ENCODE measurements at regions not wholly inside any gene's neighbourhood (a gene's known extent, or its start where the extent isn't known, plus 50 kb on each side); places are given as distances from the start of the nearest gene placed in this dataset.

DNA sequence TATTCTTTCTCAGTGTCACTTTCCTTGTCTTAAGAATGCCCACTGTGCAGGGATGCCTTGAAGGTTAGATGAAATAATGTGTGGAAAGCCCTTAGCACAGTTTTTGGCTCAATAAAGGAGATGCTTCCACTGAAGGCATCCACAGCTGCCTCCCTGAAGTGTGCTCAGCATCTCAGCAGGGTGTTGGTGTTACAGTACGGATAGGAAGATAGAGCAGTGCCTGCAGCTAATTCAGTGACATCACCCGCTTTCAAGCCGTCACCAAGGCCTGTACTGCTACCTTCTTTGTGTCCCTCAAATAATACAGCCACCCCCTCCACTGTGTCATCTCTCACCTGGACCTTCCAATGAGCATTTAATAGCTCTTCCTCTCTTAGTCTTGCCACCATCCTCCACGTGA lies 59.0 kb downstream of the NDUFS5 start:
- DNase-seq: no peak
- 67 to 69% methylated on average over 4 of the region's 4 CpGs for WGBS, 2 donors
- TF ChIP-seq POLR2AphosphoS5 (IDR thresholded peaks at IDR 0.05) (no peak), EP300 (IDR thresholded peaks at IDR 0.05) (no peak), POLR2A (IDR thresholded peaks at IDR 0.05) (no peak)
- TF ChIP-seq, protein P1, sequence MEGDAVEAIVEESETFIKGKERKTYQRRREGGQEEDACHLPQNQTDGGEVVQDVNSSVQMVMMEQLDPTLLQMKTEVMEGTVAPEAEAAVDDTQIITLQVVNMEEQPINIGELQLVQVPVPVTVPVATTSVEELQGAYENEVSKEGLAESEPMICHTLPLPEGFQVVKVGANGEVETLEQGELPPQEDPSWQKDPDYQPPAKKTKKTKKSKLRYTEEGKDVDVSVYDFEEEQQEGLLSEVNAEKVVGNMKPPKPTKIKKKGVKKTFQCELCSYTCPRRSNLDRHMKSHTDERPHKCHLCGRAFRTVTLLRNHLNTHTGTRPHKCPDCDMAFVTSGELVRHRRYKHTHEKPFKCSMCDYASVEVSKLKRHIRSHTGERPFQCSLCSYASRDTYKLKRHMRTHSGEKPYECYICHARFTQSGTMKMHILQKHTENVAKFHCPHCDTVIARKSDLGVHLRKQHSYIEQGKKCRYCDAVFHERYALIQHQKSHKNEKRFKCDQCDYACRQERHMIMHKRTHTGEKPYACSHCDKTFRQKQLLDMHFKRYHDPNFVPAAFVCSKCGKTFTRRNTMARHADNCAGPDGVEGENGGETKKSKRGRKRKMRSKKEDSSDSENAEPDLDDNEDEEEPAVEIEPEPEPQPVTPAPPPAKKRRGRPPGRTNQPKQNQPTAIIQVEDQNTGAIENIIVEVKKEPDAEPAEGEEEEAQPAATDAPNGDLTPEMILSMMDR (IDR thresholded peaks at IDR 0.05): no peak
- Histone ChIP-seq H3K4me1 (peaks cover 0 to 46% (median 35%) of the 10 kb centered on the region in 4 donors), H3K36me3 (no peaks in the 10 kb centered on the region), H3K27ac (no peak overlapping the region), H3K9me3 (no peaks in the 10 kb centered on the region), H3K27me3 (peaks cover 0 to 29% (median 20%) of the 10 kb centered on the region in 3 donors), H3K4me3 (no peak overlapping the region)
- intact Hi-C loops (cut with DNase I): no loop called here

DNA sequence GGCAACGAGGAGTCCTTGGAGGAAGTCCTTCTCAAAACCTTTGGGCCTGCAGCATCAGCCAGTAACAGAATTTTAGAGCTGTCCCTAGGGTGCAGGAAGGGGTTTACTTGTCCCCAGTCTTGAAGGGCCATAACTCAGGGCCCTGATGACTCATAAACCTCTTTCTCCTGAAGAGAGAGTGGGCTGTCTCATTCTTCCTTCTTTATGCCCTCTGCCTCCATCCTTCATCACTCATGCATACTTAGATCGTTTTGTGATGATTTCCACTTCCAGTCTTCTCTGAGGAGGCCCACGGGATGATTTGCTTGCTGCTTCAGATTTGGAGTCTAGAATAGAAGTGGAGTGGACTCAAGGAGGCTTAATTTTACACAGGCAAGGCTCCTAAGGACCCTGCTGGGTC lies 60.2 kb downstream of the NDUFS5 start:
- 45 to 58% methylated on average over 3 of the region's 3 CpGs for WGBS, 2 donors
- no peak for TF ChIP-seq POLR2AphosphoS5 (IDR thresholded peaks at IDR 0.05)
- TF ChIP-seq POLR2A (IDR thresholded peaks at IDR 0.05): no peak
- TF ChIP-seq, protein P1 (IDR thresholded peaks at IDR 0.05): no peak
- H3K4me3 ChIP-seq: no peak overlapping the region
- H3K36me3 ChIP-seq: no peaks in the 10 kb centered on the region
- H3K9me3 ChIP-seq: no peaks in the 10 kb centered on the region
- intact Hi-C loops (cut with DNase I): no loop called here
- H3K27me3 ChIP-seq: peaks cover 0 to 20% (median 17%) of the 10 kb centered on the region in 3 donors
- peak overlapping the region; percentile 13 to 72 (median 56) for H3K27ac ChIP-seq
- DNase-seq: no peak
- peaks cover 0 to 42% (median 31%) of the 10 kb centered on the region in 4 donors for H3K4me1 ChIP-seq

DNA sequence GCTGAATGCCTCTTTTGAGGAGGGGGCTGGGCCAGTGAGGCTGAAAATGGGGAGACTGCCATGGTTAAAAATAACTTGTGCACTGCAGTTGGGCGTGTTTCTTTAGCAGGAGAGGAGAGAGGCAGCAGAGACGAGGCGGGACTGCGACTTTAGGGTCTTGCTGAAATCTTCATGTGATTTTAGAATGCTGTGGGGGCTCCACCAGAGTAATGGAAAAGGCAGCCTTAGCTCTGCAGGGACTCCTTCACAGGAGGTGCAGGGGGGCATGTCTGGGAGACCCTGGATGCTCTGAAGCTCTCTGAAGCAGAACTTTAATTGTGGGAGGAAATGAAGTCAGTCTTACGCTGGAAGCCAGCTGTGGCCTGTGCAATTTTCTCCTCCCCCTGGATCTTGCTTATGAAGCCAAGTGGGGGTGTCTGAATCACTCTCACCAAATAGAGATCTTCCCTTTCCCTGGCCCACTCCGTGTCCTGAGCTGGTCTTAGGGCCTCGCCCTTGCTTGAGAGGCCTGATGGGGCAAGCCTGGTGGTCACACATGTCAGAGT lies 60.8 kb downstream of the NDUFS5 start:
- H3K36me3 ChIP-seq: no peaks in the 10 kb centered on the region
- intact Hi-C loops (cut with DNase I): no loop called here
- H3K4me1 ChIP-seq: peaks cover 0 to 39% (median 25%) of the 10 kb centered on the region in 4 donors
- H3K27ac ChIP-seq: peak overlapping the region; percentile 13 to 72 (median 56)
- no peak overlapping the region for H3K4me3 ChIP-seq
- H3K27me3 ChIP-seq: peaks cover 0 to 15% (median 12%) of the 10 kb centered on the region in 3 donors
- TF ChIP-seq, protein P1 (IDR thresholded peaks at IDR 0.05): no peak
- peak in 1 of 4 donors; percentile 11 for TF ChIP-seq POLR2AphosphoS5 (IDR thresholded peaks at IDR 0.05)
- TF ChIP-seq EP300 (IDR thresholded peaks at IDR 0.05): no peak
- TF ChIP-seq POLR2A (IDR thresholded peaks at IDR 0.05): no peak
- DNase-seq: peak; percentile 81
- 64 to 79% methylated on average over 7 of the region's 7 CpGs for WGBS, 2 donors
- H3K9me3 ChIP-seq: no peaks in the 10 kb centered on the region

DNA sequence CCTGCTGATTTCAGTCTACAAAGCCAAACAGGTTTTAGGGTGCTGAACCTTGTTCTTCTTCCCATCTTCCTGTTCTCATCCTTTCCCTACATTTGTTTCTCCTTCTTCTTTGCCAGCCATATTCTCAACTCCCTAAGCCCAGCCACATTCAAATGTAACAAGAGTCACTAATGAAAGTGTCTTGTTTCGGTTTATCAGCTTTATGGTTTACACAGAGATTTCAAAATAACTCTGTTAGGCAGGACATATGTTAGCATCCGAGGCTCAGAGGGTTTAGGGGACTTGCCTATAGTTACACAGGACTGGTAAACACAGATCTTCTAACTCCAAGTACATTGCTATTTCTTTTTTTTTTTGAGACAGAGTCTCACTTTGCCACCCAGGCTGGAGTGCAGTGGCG lies 61.3 kb downstream of the NDUFS5 start:
- H3K9me3 ChIP-seq: no peaks in the 10 kb centered on the region
- 79 to 82% methylated on average over 3 of the region's 3 CpGs for WGBS, 2 donors
- no peak for TF ChIP-seq POLR2A (IDR thresholded peaks at IDR 0.05)
- H3K4me1 ChIP-seq: peaks cover 0 to 34% (median 20%) of the 10 kb centered on the region in 4 donors
- H3K36me3 ChIP-seq: no peaks in the 10 kb centered on the region
- no peak for DNase-seq
- intact Hi-C loops (cut with DNase I): no loop called here
- H3K27ac ChIP-seq: peak overlapping the region; percentile 13 to 72 (median 56)
- no peak overlapping the region for H3K4me3 ChIP-seq
- H3K27me3 ChIP-seq: peaks cover 0 to 10% (median 7%) of the 10 kb centered on the region in 3 donors

DNA sequence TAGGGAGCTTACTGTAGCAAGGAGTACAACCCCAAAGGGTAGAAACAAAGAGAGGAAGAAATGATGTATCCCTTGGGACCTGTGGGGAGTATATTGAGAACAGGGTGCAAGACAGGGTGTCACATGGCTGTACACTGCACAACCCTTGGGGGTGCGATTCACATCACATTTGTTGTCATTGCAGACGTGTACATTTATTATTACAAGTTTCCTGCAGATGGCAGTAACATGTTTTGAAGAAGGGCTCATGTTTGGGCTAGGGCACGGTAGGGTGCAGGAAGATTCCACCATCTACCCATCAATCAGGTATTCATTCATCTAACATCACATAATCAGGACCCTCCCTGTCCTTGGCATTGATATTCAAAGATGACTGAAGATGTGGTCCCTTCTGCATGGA lies 62.5 kb downstream of the NDUFS5 start:
- H3K4me3 ChIP-seq: no peak overlapping the region
- H3K27me3 ChIP-seq: no peaks in the 10 kb centered on the region
- peaks cover 0 to 33% (median 18%) of the 10 kb centered on the region in 4 donors for H3K4me1 ChIP-seq
- TF ChIP-seq POLR2AphosphoS5 (IDR thresholded peaks at IDR 0.05): no peak
- no peak for TF ChIP-seq EP300 (IDR thresholded peaks at IDR 0.05)
- TF ChIP-seq, protein P1 (IDR thresholded peaks at IDR 0.05): no peak
- TF ChIP-seq POLR2A (IDR thresholded peaks at IDR 0.05): no peak
- DNase-seq: no peak
- no peaks in the 10 kb centered on the region for H3K9me3 ChIP-seq
- 76 to 81% methylated on average over 3 of the region's 3 CpGs for WGBS, 2 donors
- no peak overlapping the region for H3K27ac ChIP-seq
- no peaks in the 10 kb centered on the region for H3K36me3 ChIP-seq
- intact Hi-C loops (cut with DNase I): no loop called here

All from sigmoid colon (tissue), 6 donors.